ENCODE measurements at regions not wholly inside any gene's neighbourhood (a gene's known extent, or its start where the extent isn't known, plus 50 kb on each side); places are given as distances from the start of the nearest gene placed in this dataset.
"Not testable (repeated sequence)": the region's sequence is repeated elsewhere in the genome, so short reads cannot be mapped to it uniquely, and the experiment has no call there.

DNA sequence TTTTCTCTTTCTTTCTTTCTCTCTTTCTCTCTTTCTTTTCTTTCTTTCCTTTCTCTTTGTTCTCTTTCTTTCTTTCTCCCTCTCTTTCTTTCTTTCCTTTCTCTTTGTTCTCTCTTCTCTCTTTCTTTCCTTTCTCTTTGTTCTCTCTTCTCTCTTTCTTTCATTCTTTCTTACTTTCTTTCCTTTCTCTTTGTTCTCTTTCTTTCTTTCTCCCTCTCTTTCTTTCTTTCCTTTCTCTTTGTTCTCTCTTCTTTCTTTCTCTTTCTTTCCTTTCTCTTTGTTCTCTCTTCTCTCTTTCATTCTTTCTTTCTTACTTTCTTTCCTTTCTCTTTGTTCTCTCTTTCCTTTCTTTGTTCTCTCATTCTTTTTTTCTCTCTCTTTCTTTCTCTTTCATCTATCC is 617.4 kb downstream of the CDH8 start:
- not testable (repeated sequence) for TF ChIP-seq POLR2A, CTCF (IDR thresholded peaks at IDR 0.05)

Measured in uterus (tissue), 2 donors.